Upper lobe of left lung (tissue), 4 donors: ENCODE measurements at regions not wholly inside any gene's neighbourhood (a gene's known extent, or its start where the extent isn't known, plus 50 kb on each side); places are given as distances from the start of the nearest gene placed in this dataset.

Source experiments
- POLR2AphosphoS5 ChIP-seq, 2 donors: sonication (generic); formaldehyde crosslinking; IDR thresholded peaks; one replicate each; pipeline ENCODE4 v1.5.1; 2017; ENCODE audit warnings: antibody characterized with exemption in 2 of 2
- TF ChIP-seq, protein P1 (sequence below), 6 experiments: fragments of 450-650 bp in 4 of 6; fragments of 200-600 bp in 2 of 6; sonication (generic) in 2 of 6; IDR thresholded peaks; one replicate each; pipeline ENCODE4 v1.5.1; 2016 to 2019; ENCODE audit warnings: antibody characterized with exemption in 6 of 6

DNA sequence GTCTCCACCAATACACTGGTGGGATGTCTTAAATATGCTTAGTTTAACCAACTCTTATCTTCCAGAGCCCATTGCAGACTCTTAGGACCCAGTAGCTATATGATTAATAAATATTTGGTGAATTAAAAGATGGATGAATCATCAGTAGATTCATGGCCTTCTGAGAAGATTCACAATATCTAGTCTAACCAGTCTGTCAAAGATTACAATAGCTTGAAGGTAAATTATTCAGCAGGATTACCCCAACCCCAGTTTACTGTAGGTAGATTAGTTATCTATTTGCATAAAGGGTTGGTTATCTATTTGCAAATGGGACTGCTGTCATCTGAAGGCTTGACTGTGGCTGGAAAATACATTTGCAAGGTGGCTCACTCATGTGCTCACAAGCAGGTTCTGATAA lies 239.4 kb upstream of the THRB start:
- TF ChIP-seq POLR2AphosphoS5 (IDR thresholded peaks at IDR 0.05), result no peak
- TF ChIP-seq, protein P1, sequence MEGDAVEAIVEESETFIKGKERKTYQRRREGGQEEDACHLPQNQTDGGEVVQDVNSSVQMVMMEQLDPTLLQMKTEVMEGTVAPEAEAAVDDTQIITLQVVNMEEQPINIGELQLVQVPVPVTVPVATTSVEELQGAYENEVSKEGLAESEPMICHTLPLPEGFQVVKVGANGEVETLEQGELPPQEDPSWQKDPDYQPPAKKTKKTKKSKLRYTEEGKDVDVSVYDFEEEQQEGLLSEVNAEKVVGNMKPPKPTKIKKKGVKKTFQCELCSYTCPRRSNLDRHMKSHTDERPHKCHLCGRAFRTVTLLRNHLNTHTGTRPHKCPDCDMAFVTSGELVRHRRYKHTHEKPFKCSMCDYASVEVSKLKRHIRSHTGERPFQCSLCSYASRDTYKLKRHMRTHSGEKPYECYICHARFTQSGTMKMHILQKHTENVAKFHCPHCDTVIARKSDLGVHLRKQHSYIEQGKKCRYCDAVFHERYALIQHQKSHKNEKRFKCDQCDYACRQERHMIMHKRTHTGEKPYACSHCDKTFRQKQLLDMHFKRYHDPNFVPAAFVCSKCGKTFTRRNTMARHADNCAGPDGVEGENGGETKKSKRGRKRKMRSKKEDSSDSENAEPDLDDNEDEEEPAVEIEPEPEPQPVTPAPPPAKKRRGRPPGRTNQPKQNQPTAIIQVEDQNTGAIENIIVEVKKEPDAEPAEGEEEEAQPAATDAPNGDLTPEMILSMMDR (IDR thresholded peaks at IDR 0.05), result no peak
